H1 (cell line): ENCODE measurements at regions not wholly inside any gene's neighbourhood (a gene's known extent, or its start where the extent isn't known, plus 50 kb on each side); places are given as distances from the start of the nearest gene placed in this dataset.

Source experiments
- E2F6 ChIP-seq: IDR thresholded peaks from 2 replicates; pipeline ENCODE4 v1.6.1; 2012; ENCODE audit warnings: inconsistent platforms
- NANOG ChIP-seq: IDR thresholded peaks from 2 replicates; pipeline ENCODE4 v1.6.1; 2011; ENCODE audit warnings: low read length, low read depth, mild to moderate bottlenecking, inconsistent platforms; ENCODE audit not compliant: insufficient read depth, poor library complexity, severe bottlenecking

GRCh38 chr1:82946096-82946605, 1052.8 kb downstream of the TTLL7 start (continued):
- TF ChIP-seq E2F6 (no peak), NANOG (no peak)
